ENCODE measurements at regions not wholly inside any gene's neighbourhood (a gene's known extent, or its start where the extent isn't known, plus 50 kb on each side); places are given as distances from the start of the nearest gene placed in this dataset.

DNA sequence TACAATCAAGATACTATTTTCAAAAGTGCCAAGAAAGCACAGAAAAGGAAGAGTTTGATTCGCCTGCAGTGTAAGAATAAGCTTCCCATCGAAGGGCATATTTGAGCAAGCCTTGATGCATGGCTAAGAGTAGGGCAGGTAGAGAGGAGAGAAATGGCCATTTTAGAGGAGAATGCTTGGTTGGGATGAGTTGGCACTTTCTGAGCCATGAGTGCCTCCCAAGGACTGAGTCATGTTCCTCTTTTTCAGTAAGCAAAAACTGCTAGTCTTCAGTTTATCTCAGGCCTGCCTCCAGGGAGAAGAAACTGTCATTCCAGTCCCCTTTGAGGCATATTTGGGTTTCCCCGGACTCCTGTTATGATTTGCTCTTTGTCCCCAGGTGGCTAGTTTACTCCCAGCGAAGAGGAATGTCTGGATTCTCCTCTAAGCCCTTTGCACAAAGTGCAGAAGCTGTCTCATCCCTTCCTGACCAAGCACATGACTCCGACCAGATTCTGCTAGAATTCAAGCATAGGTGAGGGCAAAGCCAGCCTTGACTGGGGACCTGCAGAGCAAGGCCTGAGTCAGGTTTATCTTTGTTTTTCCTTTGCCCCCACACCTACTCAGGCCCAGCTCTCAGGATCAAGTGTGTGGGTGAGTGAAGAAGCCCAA lies 115.2 kb downstream of the TTC32 start:
- Histone ChIP-seq H3K4me3 (no peak overlapping the region), H3K9me3 (no peaks in the 10 kb centered on the region), H3K4me1 (no peaks in the 10 kb centered on the region), H3K36me3 (no peaks in the 10 kb centered on the region), H3K27ac (no peak overlapping the region), H3K27me3 (no peaks in the 10 kb centered on the region)
- TF ChIP-seq, protein P1, sequence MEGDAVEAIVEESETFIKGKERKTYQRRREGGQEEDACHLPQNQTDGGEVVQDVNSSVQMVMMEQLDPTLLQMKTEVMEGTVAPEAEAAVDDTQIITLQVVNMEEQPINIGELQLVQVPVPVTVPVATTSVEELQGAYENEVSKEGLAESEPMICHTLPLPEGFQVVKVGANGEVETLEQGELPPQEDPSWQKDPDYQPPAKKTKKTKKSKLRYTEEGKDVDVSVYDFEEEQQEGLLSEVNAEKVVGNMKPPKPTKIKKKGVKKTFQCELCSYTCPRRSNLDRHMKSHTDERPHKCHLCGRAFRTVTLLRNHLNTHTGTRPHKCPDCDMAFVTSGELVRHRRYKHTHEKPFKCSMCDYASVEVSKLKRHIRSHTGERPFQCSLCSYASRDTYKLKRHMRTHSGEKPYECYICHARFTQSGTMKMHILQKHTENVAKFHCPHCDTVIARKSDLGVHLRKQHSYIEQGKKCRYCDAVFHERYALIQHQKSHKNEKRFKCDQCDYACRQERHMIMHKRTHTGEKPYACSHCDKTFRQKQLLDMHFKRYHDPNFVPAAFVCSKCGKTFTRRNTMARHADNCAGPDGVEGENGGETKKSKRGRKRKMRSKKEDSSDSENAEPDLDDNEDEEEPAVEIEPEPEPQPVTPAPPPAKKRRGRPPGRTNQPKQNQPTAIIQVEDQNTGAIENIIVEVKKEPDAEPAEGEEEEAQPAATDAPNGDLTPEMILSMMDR (IDR thresholded peaks at IDR 0.05): no peak
- no peak for TF ChIP-seq POLR2A (IDR thresholded peaks at IDR 0.05)
- TF ChIP-seq EP300 (IDR thresholded peaks at IDR 0.05): no peak
- 84 to 88% methylated on average over 5 of the region's 5 CpGs for WGBS, 2 donors
- DNase-seq (ENCODE audit: low spot score in 2 of 2): no peak

DNA sequence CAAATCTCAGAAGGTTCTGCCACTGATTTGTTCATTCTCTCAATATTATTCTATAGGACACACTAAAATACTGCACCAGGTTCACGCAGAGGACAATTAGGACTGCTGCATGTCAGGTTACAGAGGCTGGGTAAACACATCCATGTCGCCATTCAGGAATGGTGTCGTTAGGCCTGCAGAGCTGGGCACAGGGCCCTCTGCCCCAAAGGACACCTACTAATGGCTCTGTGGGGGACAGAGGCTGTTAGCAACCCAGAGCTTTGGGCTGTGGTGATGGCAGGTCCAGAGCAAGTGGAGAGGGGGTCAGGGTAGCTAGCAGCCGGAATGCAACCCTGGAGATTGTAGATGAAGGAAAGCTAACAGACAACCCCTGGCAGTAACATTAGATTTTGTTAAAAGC lies 115.9 kb downstream of the TTC32 start:
- Histone ChIP-seq H3K27ac (no peak overlapping the region), H3K4me1 (no peaks in the 10 kb centered on the region), H3K4me3 (no peak overlapping the region), H3K36me3 (no peaks in the 10 kb centered on the region), H3K9me3 (no peaks in the 10 kb centered on the region), H3K27me3 (no peaks in the 10 kb centered on the region)
- 87 to 93% methylated on average over 4 of the region's 4 CpGs for WGBS, 2 donors
- DNase-seq (ENCODE audit: low spot score in 2 of 2): no peak
- no peak for TF ChIP-seq POLR2A (IDR thresholded peaks at IDR 0.05)
- TF ChIP-seq EP300 (IDR thresholded peaks at IDR 0.05): no peak
- TF ChIP-seq, protein P1 (IDR thresholded peaks at IDR 0.05): no peak

DNA sequence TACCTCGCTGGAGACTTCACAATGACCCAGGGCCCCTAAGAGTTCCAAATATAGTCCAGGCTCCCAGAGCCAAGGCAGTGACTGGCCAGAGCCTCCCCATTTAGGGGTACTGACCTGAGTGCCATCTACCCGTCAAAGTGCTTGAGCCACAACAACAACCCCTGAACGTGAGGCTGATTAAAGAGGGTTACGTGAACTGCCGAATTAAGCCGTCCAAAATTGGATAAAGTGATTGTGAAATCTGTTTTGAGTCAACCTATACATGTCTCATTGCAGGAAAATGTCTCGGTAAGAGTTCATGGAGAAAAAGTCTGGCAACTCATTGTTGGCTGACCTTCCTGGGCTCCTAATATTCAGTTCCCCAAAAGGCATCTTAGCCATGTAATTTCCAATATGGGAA lies 116.3 kb downstream of the TTC32 start:
- TF ChIP-seq EP300 (IDR thresholded peaks at IDR 0.05): no peak
- no peak for TF ChIP-seq POLR2A (IDR thresholded peaks at IDR 0.05)
- TF ChIP-seq, protein P1 (IDR thresholded peaks at IDR 0.05): no peak
- no peaks in the 10 kb centered on the region for H3K36me3 ChIP-seq
- no peaks in the 10 kb centered on the region for H3K9me3 ChIP-seq
- H3K4me1 ChIP-seq: no peaks in the 10 kb centered on the region
- H3K27ac ChIP-seq: no peak overlapping the region
- no peak overlapping the region for H3K4me3 ChIP-seq
- 78 to 85% methylated on average over 7 of the region's 7 CpGs for WGBS, 2 donors
- no peaks in the 10 kb centered on the region for H3K27me3 ChIP-seq
- DNase-seq (ENCODE audit: low spot score in 2 of 2): no peak

DNA sequence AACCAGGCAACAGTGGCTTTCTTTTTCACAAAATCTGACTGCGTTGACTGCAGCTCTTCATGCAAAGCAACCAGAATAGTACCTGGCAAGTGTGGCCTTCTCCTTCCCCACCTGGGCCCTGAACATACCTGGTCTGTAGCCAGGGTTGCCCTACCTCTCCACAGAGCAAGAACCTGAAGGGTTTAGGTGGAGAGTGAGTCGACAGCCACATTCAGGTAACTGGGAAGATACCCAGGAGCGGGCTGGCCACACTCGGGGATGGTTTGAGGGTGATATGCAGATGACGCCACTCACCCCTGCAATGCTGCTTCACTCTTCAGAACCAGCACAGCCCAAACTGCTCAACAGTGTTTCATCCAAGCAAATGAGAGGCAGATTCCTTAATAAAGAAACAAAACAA lies 117.3 kb downstream of the TTC32 start:
- Histone ChIP-seq H3K27ac (no peak overlapping the region), H3K36me3 (no peaks in the 10 kb centered on the region), H3K9me3 (no peaks in the 10 kb centered on the region), H3K4me1 (no peaks in the 10 kb centered on the region), H3K4me3 (no peak overlapping the region), H3K27me3 (no peaks in the 10 kb centered on the region)
- WGBS, 2 donors: 96 to 98% methylated on average over 5 of the region's 5 CpGs
- TF ChIP-seq, protein P1 (IDR thresholded peaks at IDR 0.05): no peak
- TF ChIP-seq POLR2A (IDR thresholded peaks at IDR 0.05) (no peak), EP300 (IDR thresholded peaks at IDR 0.05) (no peak)
- no peak for DNase-seq (ENCODE audit: low spot score in 2 of 2)

DNA sequence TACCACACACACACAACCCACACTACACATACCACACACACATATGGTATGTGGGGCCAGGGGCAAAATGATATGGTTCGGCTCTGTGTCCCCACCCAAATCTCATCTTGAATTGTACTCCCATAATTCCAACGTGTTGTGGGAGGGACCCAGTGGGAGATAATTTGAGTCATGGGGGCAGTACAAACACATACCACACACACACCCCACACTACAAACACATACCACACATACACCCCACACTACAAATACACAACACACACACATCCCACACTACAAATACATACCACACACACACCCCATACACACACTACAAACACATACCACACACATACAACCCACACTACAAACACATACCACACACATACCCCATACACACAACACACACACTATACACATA lies 117.8 kb downstream of the TTC32 start:
- no peaks in the 10 kb centered on the region for H3K9me3 ChIP-seq
- H3K27ac ChIP-seq: no peak overlapping the region
- no peaks in the 10 kb centered on the region for H3K4me1 ChIP-seq
- no peaks in the 10 kb centered on the region for H3K36me3 ChIP-seq
- 77 to 80% methylated on average over 2 of the region's 2 CpGs for WGBS, 2 donors
- DNase-seq (ENCODE audit: low spot score in 2 of 2): no peak
- H3K4me3 ChIP-seq: no peak overlapping the region
- TF ChIP-seq, protein P1 (IDR thresholded peaks at IDR 0.05): no peak
- no peak for TF ChIP-seq POLR2A (IDR thresholded peaks at IDR 0.05)
- no peak for TF ChIP-seq EP300 (IDR thresholded peaks at IDR 0.05)
- no peaks in the 10 kb centered on the region for H3K27me3 ChIP-seq
